GM12878 (cell line): ENCODE measurements at regions not wholly inside any gene's neighbourhood (a gene's known extent, or its start where the extent isn't known, plus 50 kb on each side); places are given as distances from the start of the nearest gene placed in this dataset.
A peak's percentile ranks its signal among the peaks of the same experiment; 100 is the strongest.

Source experiments
- ATAC-seq: fragments of 200-7000 bp; cut with Tn5 transposase; 3 replicates; pipeline ENCODE4 v1.9.1; 2020; ENCODE audit warnings: mild to moderate bottlenecking, moderate library complexity
- BruUV-seq: library from RNA; stranded (reverse); fragments of 400-500 nt; replicated peaks from 2 replicates; lab custom pipeline; 2021; lab: Mats Ljungman, UMichigan
- CTCF ChIA-PET: fragments of 300-600 bp; sonication (Branson Sonifier 250); formaldehyde crosslinking; extraction: SDS; loops from one replicate; lab custom pipeline; 2021; ENCODE audit warnings: inconsistent platforms; lab: Yijun Ruan, JAX
- POLR2A ChIA-PET: fragments of 350-600 bp; formaldehyde crosslinking; extraction: SDS; loops from one replicate; lab custom pipeline; 2021; ENCODE audit warnings: inconsistent platforms; lab: Charles Lee
- RAD21 ChIA-PET: fragments of 300-600 bp; sonication (Branson Sonifier 250); formaldehyde crosslinking; loops from one replicate; lab custom pipeline; 2023; ENCODE audit warnings: antibody characterized with exemption; ENCODE audit not compliant: unreplicated experiment; lab: Charles Lee
- SMC1A ChIA-PET: fragments of 300-600 bp; sonication (Branson Sonifier 250); formaldehyde crosslinking; loops from one replicate; lab custom pipeline; 2023; ENCODE audit not compliant: unreplicated experiment, uncharacterized antibody; lab: Charles Lee
- DNase-seq: peaks from one replicate; pipeline ENCODE4 v3.0.0-alpha.2; 2011; ENCODE audit warnings: low read depth, low spot score
- FAIRE-seq: peaks from 3 replicates; lab custom pipeline; 2011; peaks lifted over from hg19 to GRCh38; lab: Jason Lieb, UNC
- H2AFZ ChIP-seq: 2 replicates; pipeline ENCODE4 v1.6.0; 2011; ENCODE audit warnings: low read depth, low read length, control low read depth; ENCODE audit not compliant: control insufficient read depth
- H3K27ac ChIP-seq: 2 replicates; pipeline ENCODE4 v1.5.1; 2011; ENCODE audit warnings: control low read depth; ENCODE audit not compliant: control insufficient read depth, insufficient read depth
- H3K27me3 ChIP-seq, 2 experiments: replicated peaks in 1 of 2; 2 replicates each; pipeline versions ENCODE4 v1.6.0 to v1.6.1; 2011; ENCODE audit warnings: low read length in 1 of 2; ENCODE audit not compliant: control insufficient read depth in 2 of 2, insufficient read depth in 2 of 2
- H3K36me3 ChIP-seq, 2 experiments: 2 replicates each; pipeline ENCODE4 v1.5.1; 2011; ENCODE audit warnings: low read length in 1 of 2; ENCODE audit not compliant: control insufficient read depth in 2 of 2, insufficient read depth in 2 of 2
- H3K4me1 ChIP-seq: 2 replicates; pipeline ENCODE4 v1.6.1; 2011; ENCODE audit warnings: mild to moderate bottlenecking, low read length, moderate library complexity, mixed read lengths; ENCODE audit not compliant: control insufficient read depth, insufficient read depth
- H3K4me2 ChIP-seq: 2 replicates; pipeline ENCODE4 v1.6.0; 2011; ENCODE audit warnings: control low read depth; ENCODE audit not compliant: control insufficient read depth, insufficient read depth
- H3K4me3 ChIP-seq: fragments of 200-600 bp; sonication (generic); 2 replicates; pipeline ENCODE4 v1.5.1; 2016
- H3K79me2 ChIP-seq: 2 replicates; pipeline ENCODE4 v1.6.0; 2011; ENCODE audit warnings: low read length; ENCODE audit not compliant: control insufficient read depth, insufficient read depth
- H3K9ac ChIP-seq: 2 replicates; pipeline ENCODE4 v1.8.0; 2011; ENCODE audit warnings: low read length, control low read depth, mixed read lengths; ENCODE audit not compliant: control insufficient read depth, insufficient read depth
- H3K9me3 ChIP-seq: replicated peaks from 3 replicates; pipeline ENCODE4 v1.5.1; 2011; ENCODE audit warnings: mild to moderate bottlenecking, low read length; ENCODE audit not compliant: control insufficient read depth, insufficient read depth
- H4K20me1 ChIP-seq: 2 replicates; pipeline ENCODE4 v1.6.0; 2011; ENCODE audit not compliant: control insufficient read depth, insufficient read depth
- EZH2 ChIP-seq: IDR thresholded peaks from 2 replicates; pipeline ENCODE4 v1.6.1; 2012; ENCODE audit warnings: low read depth, mild to moderate bottlenecking, control low read depth, inconsistent platforms, low read length, borderline replicate concordance; ENCODE audit not compliant: control insufficient read depth
- KDM1A ChIP-seq: fragments of 200-600 bp; sonication (generic); IDR thresholded peaks from 2 replicates; pipeline ENCODE4 v1.6.1; 2016; ENCODE audit warnings: borderline replicate concordance
- KLF5 ChIP-seq: fragments of 450-650 bp; IDR thresholded peaks from 2 replicates; pipeline ENCODE4 v1.6.1; 2014; ENCODE audit warnings: mild to moderate bottlenecking; ENCODE audit not compliant: partially characterized antibody
- POU2F2 ChIP-seq: IDR thresholded peaks from 3 replicates; pipeline ENCODE4 v1.6.1; 2011; ENCODE audit warnings: low read depth, mild to moderate bottlenecking, low read length, borderline replicate concordance
- RAD51 ChIP-seq: fragments of 450-650 bp; IDR thresholded peaks from 2 replicates; pipeline ENCODE4 v1.6.1; 2016; ENCODE audit warnings: moderate library complexity, mild to moderate bottlenecking, inconsistent platforms
- RELA ChIP-seq: fragments of 450-650 bp; IDR thresholded peaks from 2 replicates; pipeline ENCODE4 v1.8.0; 2014; ENCODE audit warnings: borderline replicate concordance; ENCODE audit not compliant: partially characterized antibody
- SKIL ChIP-seq: fragments of 450-650 bp; IDR thresholded peaks from 2 replicates; pipeline ENCODE4 v1.6.1; 2017; ENCODE audit warnings: mild to moderate bottlenecking, low read depth, inconsistent platforms; ENCODE audit not compliant: poor library complexity, severe bottlenecking
- SREBF1 ChIP-seq: IDR thresholded peaks from 2 replicates; pipeline ENCODE4 v1.6.1; 2012; ENCODE audit warnings: mild to moderate bottlenecking, low read length
- STAT1 ChIP-seq: fragments of 450-650 bp; conservative IDR thresholded peaks from 2 replicates; pipeline ENCODE4 v1.6.1; 2014; ENCODE audit warnings: antibody characterized with exemption, mild to moderate bottlenecking
- USF1 ChIP-seq: IDR thresholded peaks from 2 replicates; pipeline ENCODE4 v1.6.1; 2011; ENCODE audit warnings: borderline replicate concordance, low read depth, mild to moderate bottlenecking, moderate library complexity, mixed read lengths, low read length; ENCODE audit not compliant: insufficient read depth; ENCODE audit errors: extremely low read length
- ZBTB11 ChIP-seq: fragments of 450-650 bp; formaldehyde crosslinking; IDR thresholded peaks from 2 replicates; pipeline ENCODE4 v1.5.0; 2022; ENCODE audit warnings: mild to moderate bottlenecking, missing genetic modification characterization
- ZNF217 ChIP-seq: fragments of 450-650 bp; IDR thresholded peaks from 2 replicates; pipeline ENCODE4 v1.6.1; 2017; ENCODE audit warnings: antibody characterized with exemption, mild to moderate bottlenecking
- ZNF384 ChIP-seq: IDR thresholded peaks from 2 replicates; pipeline ENCODE4 v1.6.1; 2012; ENCODE audit warnings: low read depth, mild to moderate bottlenecking, low read length, improper control_type of control experiment, borderline replicate concordance
- WGBS: methylation state at CpG from one replicate; pipeline ENCODE4 v1.1.6; 2016; ENCODE audit warnings: low lambda C conversion rate; ENCODE audit not compliant: insufficient replicate concordance, insufficient coverage; ENCODE audit errors: missing lambda C conversion rate; 5-methylcytosine and 5-hydroxymethylcytosine counted together
- in situ Hi-C: fragments of 300-500 bp; cut with MboI; formaldehyde crosslinking; loops from 9 replicates; pipeline ENCODE4 v1.14.3; 2018; ENCODE audit warnings: mixed read lengths
- intact Hi-C: fragments of 100-400 bp; cut with micrococcal nuclease; formaldehyde crosslinking; loops from one replicate; pipeline ENCODE4 v1.14.2; 2022; ENCODE audit not compliant: unreplicated experiment

GRCh38 chr10:62688971-62689700 is 115.4 kb upstream of the ADO start:
- FAIRE-seq: no peak
- peaks cover 6% of the 10 kb centered on the region for H3K9me3 ChIP-seq
- BruUV-seq: no TSS peak
- CTCF ChIA-PET: interaction anchor here (0.8 to 1.5 kb wide), 3 partner anchors 12 to 395 kb away, joined by 3 to 4 read pairs (median 3); no protein-coding TSS in a partner anchor
- ATAC-seq: peak; percentile 28; the same call in 1 of the 3 replicates
- POLR2A ChIA-PET: interaction anchor here (0.7 to 1.8 kb wide), 3 partner anchors 44 to 129 kb away, joined by 3 to 6 read pairs (median 4); no protein-coding TSS in a partner anchor
- no peak overlapping the region; the same call in 1 of the 2 replicates for H3K27ac ChIP-seq
- DNase-seq: no peak
- 79% methylated on average over 2 of the region's 2 CpGs for WGBS
- H3K4me3 ChIP-seq: no peak overlapping the region
- H3K27me3 ChIP-seq: no peaks in the 10 kb centered on the region
- SMC1A ChIA-PET: interaction anchor here (0.7 to 7.6 kb wide), 10 partner anchors 7 to 90 kb away, joined by 3 to 38 read pairs (median 4); no protein-coding TSS in a partner anchor
- intact Hi-C loops (loop anchor here (10.0 kb wide), 3 partner anchors 254 to 446 kb away; partner anchors contain the start of gene NRBF2), in situ Hi-C loops (no loop called here)
- no peaks in the 10 kb centered on the region for H3K79me2 ChIP-seq
- no peak overlapping the region for H3K4me2 ChIP-seq
- no peaks in the 10 kb centered on the region for H4K20me1 ChIP-seq
- H3K9ac ChIP-seq: no peak overlapping the region
- H2AFZ ChIP-seq: no peak overlapping the region
- peaks cover 30% of the 10 kb centered on the region for H3K4me1 ChIP-seq
- H3K36me3 ChIP-seq: no peaks in the 10 kb centered on the region
- TF ChIP-seq SKIL: no peak
- no peak for TF ChIP-seq RAD51
- no peak for TF ChIP-seq ZNF384
- TF ChIP-seq KDM1A: no peak
- TF ChIP-seq SREBF1: no peak
- TF ChIP-seq KLF5: no peak
- TF ChIP-seq ZNF217: no peak
- TF ChIP-seq USF1: no peak
- TF ChIP-seq POU2F2: no peak
- TF ChIP-seq STAT1: no peak
- no peak for TF ChIP-seq ZBTB11 (CRISPR knock-in tag)
- no peak for TF ChIP-seq EZH2
- TF ChIP-seq RELA: no peak
- RAD21 ChIA-PET: interaction anchor here (0.9 to 1.6 kb wide), 5 partner anchors 19 to 125 kb away, joined by 3 to 5 read pairs (median 4); no protein-coding TSS in a partner anchor
